ES-I3 (cell line): ENCODE measurements at regions not wholly inside any gene's neighbourhood (a gene's known extent, or its start where the extent isn't known, plus 50 kb on each side); places are given as distances from the start of the nearest gene placed in this dataset.
"Not testable (repeated sequence)": the region's sequence is repeated elsewhere in the genome, so short reads cannot be mapped to it uniquely, and the experiment has no call there.

ENCODE experiments used
- H3K36me3 ChIP-seq: 2 replicates; pipeline ENCODE4 v1.6.1; 2013; ENCODE audit warnings: mild to moderate bottlenecking, low read length, control low read depth, moderate library complexity; ENCODE audit not compliant: insufficient read depth
- H3K4me1 ChIP-seq: 2 replicates; pipeline ENCODE4 v1.6.1; 2013; ENCODE audit warnings: mild to moderate bottlenecking, control low read depth, low read length; ENCODE audit not compliant: insufficient read depth
- H3K9ac ChIP-seq: 2 replicates; pipeline ENCODE4 v1.6.1; 2013; ENCODE audit warnings: low read depth, mild to moderate bottlenecking, low read length, moderate library complexity
- H3K9me3 ChIP-seq: 2 replicates; pipeline ENCODE4 v1.6.1; 2013; ENCODE audit warnings: mild to moderate bottlenecking, low read length, moderate library complexity; ENCODE audit not compliant: control insufficient read depth, insufficient read depth

- Histone ChIP-seq H3K4me1 (no peaks in the 10 kb centered on the region), H3K9me3 (no peaks in the 10 kb centered on the region; the same call in 1 of the 2 replicates), H3K36me3 (no peaks in the 10 kb centered on the region), H3K9ac (no peak overlapping the region)
Observed at GRCh38 chr10:109663122-109663521, 260.2 kb downstream of the XPNPEP1 start.

GRCh38 chr10:109652612-109653011 lies 270.7 kb downstream of the XPNPEP1 start:
- not testable (repeated sequence) for H3K4me1 ChIP-seq, H3K36me3 ChIP-seq, H3K9me3 ChIP-seq, H3K9ac ChIP-seq

GRCh38 chr10:109650228-109650627 lies 273.1 kb downstream of the XPNPEP1 start:
- no peaks in the 10 kb centered on the region for H3K4me1 ChIP-seq

GRCh38 chr10:109647627-109648026 lies 275.7 kb downstream of the XPNPEP1 start:
- no peaks in the 10 kb centered on the region for H3K36me3 ChIP-seq
- no peaks in the 10 kb centered on the region for H3K4me1 ChIP-seq
- no peak overlapping the region for H3K9ac ChIP-seq
- H3K9me3 ChIP-seq: no peaks in the 10 kb centered on the region

More at GRCh38 chr10:109650228-109650627, 273.1 kb downstream of the XPNPEP1 start:
- H3K9ac ChIP-seq: no peak overlapping the region
- H3K9me3 ChIP-seq: no peaks in the 10 kb centered on the region
- H3K36me3 ChIP-seq: no peaks in the 10 kb centered on the region

- no peak overlapping the region for H3K9ac ChIP-seq
- H3K4me1 ChIP-seq: no peaks in the 10 kb centered on the region
- H3K36me3 ChIP-seq: no peaks in the 10 kb centered on the region
- H3K9me3 ChIP-seq: peaks cover 5% of the 10 kb centered on the region
Observed at GRCh38 chr10:109633846-109634245, 289.5 kb downstream of the XPNPEP1 start.

GRCh38 chr10:109633017-109633416 lies 290.3 kb downstream of the XPNPEP1 start:
- not testable (repeated sequence) for H3K4me1 ChIP-seq, H3K9me3 ChIP-seq, H3K36me3 ChIP-seq, H3K9ac ChIP-seq

GRCh38 chr10:109624939-109625338 lies 298.4 kb downstream of the XPNPEP1 start:
- H3K9ac ChIP-seq: no peak overlapping the region

GRCh38 chr10:109622566-109622965 lies 300.7 kb downstream of the XPNPEP1 start:
- Histone ChIP-seq H3K9ac (no peak overlapping the region), H3K4me1 (no peaks in the 10 kb centered on the region)

More at GRCh38 chr10:109624939-109625338, 298.4 kb downstream of the XPNPEP1 start:
- Histone ChIP-seq H3K9me3 (no peaks in the 10 kb centered on the region), H3K36me3 (no peaks in the 10 kb centered on the region), H3K4me1 (no peaks in the 10 kb centered on the region)

GRCh38 chr10:109620396-109620795 lies 302.9 kb downstream of the XPNPEP1 start:
- Histone ChIP-seq H3K4me1 (no peaks in the 10 kb centered on the region), H3K9ac (no peak overlapping the region), H3K9me3 (no peaks in the 10 kb centered on the region), H3K36me3 (no peaks in the 10 kb centered on the region)

More at GRCh38 chr10:109622566-109622965, 300.7 kb downstream of the XPNPEP1 start:
- no peaks in the 10 kb centered on the region for H3K9me3 ChIP-seq
- H3K36me3 ChIP-seq: no peaks in the 10 kb centered on the region

GRCh38 chr10:109619914-109620313 lies 303.4 kb downstream of the XPNPEP1 start:
- no peaks in the 10 kb centered on the region for H3K4me1 ChIP-seq
- H3K9ac ChIP-seq: no peak overlapping the region
- H3K9me3 ChIP-seq: no peaks in the 10 kb centered on the region
- H3K36me3 ChIP-seq: no peaks in the 10 kb centered on the region

- Histone ChIP-seq H3K9me3 (no peaks in the 10 kb centered on the region), H3K9ac (no peak overlapping the region), H3K4me1 (no peaks in the 10 kb centered on the region), H3K36me3 (no peaks in the 10 kb centered on the region)
Observed at GRCh38 chr10:109618748-109619147, 304.6 kb downstream of the XPNPEP1 start.

- Histone ChIP-seq H3K4me1 (no peaks in the 10 kb centered on the region), H3K9ac (no peak overlapping the region), H3K9me3 (no peaks in the 10 kb centered on the region), H3K36me3 (no peaks in the 10 kb centered on the region)
Observed at GRCh38 chr10:109618301-109618700, 305.0 kb downstream of the XPNPEP1 start.

- H3K36me3 ChIP-seq: no peaks in the 10 kb centered on the region
- H3K9me3 ChIP-seq: no peaks in the 10 kb centered on the region
- H3K9ac ChIP-seq: no peak overlapping the region
- no peaks in the 10 kb centered on the region for H3K4me1 ChIP-seq
Observed at GRCh38 chr10:109616359-109616980, 306.8 kb downstream of the XPNPEP1 start.

GRCh38 chr10:109595356-109595755 lies 328.0 kb downstream of the XPNPEP1 start:
- not testable (repeated sequence) for H3K9ac ChIP-seq, H3K36me3 ChIP-seq, H3K4me1 ChIP-seq

GRCh38 chr10:109593682-109594081 lies 329.6 kb downstream of the XPNPEP1 start:
- Histone ChIP-seq H3K9ac (no peak overlapping the region), H3K9me3 (no peaks in the 10 kb centered on the region), H3K36me3 (no peaks in the 10 kb centered on the region), H3K4me1 (no peaks in the 10 kb centered on the region)

More at GRCh38 chr10:109595356-109595755, 328.0 kb downstream of the XPNPEP1 start:
- H3K9me3 ChIP-seq: not testable (repeated sequence)
